T-helper 2 cell treated with Interferon-gamma antibody and Interleukin-4, amounts not matched to agents 5 μg/mL and 100 μg/mL, for 36 hours (primary cell): ENCODE measurements at regions not wholly inside any gene's neighbourhood (a gene's known extent, or its start where the extent isn't known, plus 50 kb on each side); places are given as distances from the start of the nearest gene placed in this dataset.

Experiments used
- DNase-seq: peaks from one replicate; pipeline ENCODE4 v3.0.0; 2021; ENCODE audit warnings: low spot score
- H3K27ac Mint-ChIP-seq: one replicate; pipeline ENCODE4 v1.8.0; 2021; ENCODE audit warnings: mild to moderate bottlenecking, mixed read lengths
- H3K27me3 Mint-ChIP-seq: one replicate; pipeline ENCODE4 v1.8.0; 2021; ENCODE audit warnings: low read depth, mixed read lengths
- H3K36me3 Mint-ChIP-seq: one replicate; pipeline ENCODE4 v1.8.0; 2021; ENCODE audit warnings: low read depth, mixed read lengths
- H3K4me1 Mint-ChIP-seq: one replicate; pipeline ENCODE4 v1.8.0; 2021; ENCODE audit warnings: low read depth, mixed read lengths
- H3K4me3 Mint-ChIP-seq: one replicate; pipeline ENCODE4 v1.8.0; 2022; ENCODE audit warnings: mild to moderate bottlenecking, moderate library complexity, mixed read lengths
- H3K9me3 Mint-ChIP-seq: one replicate; pipeline ENCODE4 v1.8.0; 2021; ENCODE audit warnings: mixed read lengths

DNA sequence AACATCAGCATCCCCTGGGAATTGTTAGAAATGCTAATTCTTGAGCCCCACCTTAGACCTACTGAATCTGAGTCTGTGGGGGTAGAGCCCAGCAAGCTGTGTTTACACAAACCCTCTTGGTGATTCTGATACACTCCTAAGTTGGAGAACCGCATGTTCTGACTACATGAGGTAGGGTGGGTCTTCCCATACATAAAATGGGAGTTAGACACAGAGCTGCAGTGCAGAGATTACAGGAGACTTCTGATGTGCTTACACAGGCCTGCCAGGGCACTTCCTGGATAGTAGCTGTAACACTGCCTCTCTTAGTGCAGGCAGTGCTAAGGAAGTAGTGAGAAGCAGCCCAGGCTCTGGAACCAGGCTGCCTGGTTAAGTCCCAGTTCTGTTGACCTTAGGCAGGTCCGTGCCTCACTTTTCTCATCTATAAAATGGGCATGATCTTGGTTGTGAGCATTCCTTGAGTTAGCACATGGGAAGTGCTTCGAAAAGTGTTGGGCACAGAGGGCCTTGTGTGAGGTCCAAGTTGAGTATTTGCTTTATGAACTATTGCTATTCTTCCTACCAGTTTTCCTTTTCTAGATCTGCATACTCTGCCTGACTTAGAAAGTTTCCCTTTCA, 67.3 kb downstream of the GLI2 start:
- Mint-ChIP-seq H3K27ac (no peak overlapping the region), H3K4me1 (no peaks in the 10 kb centered on the region), H3K9me3 (no peaks in the 10 kb centered on the region), H3K27me3 (no peaks in the 10 kb centered on the region), H3K4me3 (no peak overlapping the region), H3K36me3 (no peaks in the 10 kb centered on the region)
- no peak for DNase-seq

DNA sequence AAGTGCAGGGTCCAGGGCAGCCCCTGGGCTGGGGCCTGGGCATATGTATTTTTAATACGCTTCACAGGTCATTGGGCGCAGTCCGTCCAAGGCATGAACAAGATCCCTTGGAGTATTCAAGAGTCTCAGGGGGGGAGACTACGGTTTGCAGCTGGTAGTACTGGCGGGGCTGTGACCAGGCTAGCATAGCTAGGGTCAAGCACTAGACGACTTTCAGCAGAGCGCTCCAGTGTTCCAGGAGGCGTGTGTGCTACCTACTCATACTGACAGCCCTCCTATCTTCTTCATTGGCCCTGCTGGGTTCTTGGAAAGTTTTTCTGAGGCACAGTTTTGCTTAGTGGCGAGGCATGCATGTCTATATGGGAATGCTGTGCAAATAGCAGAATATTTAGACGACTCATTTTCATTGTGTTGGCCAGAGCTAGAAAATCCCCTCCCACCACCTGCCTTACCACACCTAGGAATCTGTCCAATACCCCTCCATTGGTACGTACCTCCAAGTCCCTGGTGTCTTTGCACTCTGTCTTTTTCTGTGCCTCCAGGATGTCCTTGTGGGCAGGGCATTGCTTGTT, 68.2 kb downstream of the GLI2 start:
- no peaks in the 10 kb centered on the region for H3K4me1 Mint-ChIP-seq
- no peak overlapping the region for H3K4me3 Mint-ChIP-seq
- H3K36me3 Mint-ChIP-seq = no peaks in the 10 kb centered on the region
- H3K27me3 Mint-ChIP-seq = no peaks in the 10 kb centered on the region
- DNase-seq = no peak
- H3K9me3 Mint-ChIP-seq = no peaks in the 10 kb centered on the region
- no peak overlapping the region for H3K27ac Mint-ChIP-seq

DNA sequence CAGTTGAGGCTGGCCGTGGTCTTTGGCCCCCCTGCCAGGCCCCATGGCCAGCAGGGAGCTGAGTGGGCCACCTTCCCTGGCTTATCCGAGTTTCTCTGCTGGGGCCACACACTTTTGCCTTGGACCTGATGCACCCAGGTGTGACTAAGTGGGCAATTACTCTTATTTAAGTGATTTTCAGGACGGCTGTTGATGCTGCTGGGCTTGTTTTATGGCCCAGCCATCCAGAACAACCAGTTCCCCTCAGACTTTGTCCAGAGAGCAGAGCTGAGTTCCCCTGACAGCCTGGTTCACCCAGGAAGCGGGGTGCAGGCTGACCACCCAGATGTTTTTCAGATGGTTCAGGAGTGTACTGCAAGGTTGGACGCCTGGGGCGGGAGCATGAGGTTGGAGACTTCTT, 68.8 kb downstream of the GLI2 start:
- no peaks in the 10 kb centered on the region for H3K9me3 Mint-ChIP-seq
- H3K4me3 Mint-ChIP-seq = no peak overlapping the region
- H3K27me3 Mint-ChIP-seq = peaks cover 5% of the 10 kb centered on the region
- no peak for DNase-seq
- no peak overlapping the region for H3K27ac Mint-ChIP-seq
- no peaks in the 10 kb centered on the region for H3K4me1 Mint-ChIP-seq
- no peaks in the 10 kb centered on the region for H3K36me3 Mint-ChIP-seq

DNA sequence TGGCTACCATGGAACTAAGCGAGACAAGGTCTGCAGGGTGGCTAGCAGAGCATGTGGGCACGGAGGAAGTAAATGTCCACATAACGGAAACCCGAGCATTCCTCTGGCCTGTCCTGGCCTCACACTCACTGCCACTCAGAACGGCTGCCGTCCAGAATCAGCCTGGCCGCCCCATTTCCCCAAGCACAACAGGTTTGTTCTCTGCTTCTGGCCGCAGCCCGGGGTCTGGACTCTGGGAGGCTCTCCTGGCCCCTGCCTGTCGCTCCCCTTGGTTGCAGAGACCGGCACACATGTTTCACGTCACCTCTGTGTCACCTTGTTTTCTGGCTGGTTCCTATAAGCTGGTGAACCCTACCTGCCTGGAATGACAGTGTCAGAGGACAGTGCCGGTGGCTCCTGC, 69.3 kb downstream of the GLI2 start:
- Mint-ChIP-seq H3K4me1 (no peaks in the 10 kb centered on the region), H3K4me3 (no peak overlapping the region), H3K9me3 (no peaks in the 10 kb centered on the region), H3K27ac (no peak overlapping the region), H3K27me3 (peaks cover 5% of the 10 kb centered on the region), H3K36me3 (no peaks in the 10 kb centered on the region)
- DNase-seq = no peak

DNA sequence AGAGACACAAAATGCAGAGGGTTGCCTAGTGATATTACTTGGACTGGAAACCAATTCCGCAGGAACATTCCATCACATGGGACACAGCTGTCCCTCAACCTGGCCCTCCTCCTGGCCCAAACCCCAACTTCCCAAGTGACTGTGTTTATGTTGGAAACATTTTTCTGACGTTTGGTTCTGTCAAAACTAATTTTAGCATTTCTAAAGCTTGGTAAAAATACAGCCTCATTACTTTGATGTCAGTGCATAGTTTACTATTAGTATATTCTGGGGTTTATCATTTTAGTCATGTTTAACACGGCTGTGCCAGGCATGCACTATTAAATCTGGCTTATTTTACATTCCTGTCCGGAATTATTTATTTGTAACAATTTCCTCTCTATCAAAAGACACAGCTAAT, 69.9 kb downstream of the GLI2 start:
- DNase-seq = no peak
- H3K4me1 Mint-ChIP-seq = no peaks in the 10 kb centered on the region

DNA sequence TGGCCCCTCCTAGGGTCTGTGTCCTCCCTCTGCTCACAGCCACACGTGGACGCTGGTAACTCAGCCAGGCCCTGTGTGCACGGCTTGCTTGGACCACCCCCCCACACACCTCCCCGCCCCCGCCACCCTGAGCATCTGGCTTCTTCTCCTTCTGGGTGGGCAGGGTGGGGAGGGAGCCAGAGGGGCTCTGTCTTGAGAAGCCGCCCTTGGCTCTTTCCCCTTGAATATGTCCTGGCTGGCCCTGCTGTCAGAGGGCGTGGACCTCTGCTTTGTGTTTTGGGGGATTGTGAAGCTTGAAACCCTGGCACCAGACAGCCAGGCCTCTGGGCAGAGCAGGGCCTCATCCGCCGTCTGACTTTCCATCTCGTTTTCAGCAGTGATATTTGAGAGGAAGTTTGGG, 72.1 kb downstream of the GLI2 start:
- Mint-ChIP-seq H3K4me1 (no peaks in the 10 kb centered on the region), H3K36me3 (no peaks in the 10 kb centered on the region), H3K4me3 (no peak overlapping the region), H3K9me3 (no peaks in the 10 kb centered on the region), H3K27me3 (peaks cover 5% of the 10 kb centered on the region), H3K27ac (no peak overlapping the region)
- DNase-seq = no peak

More for the DNA sequence above, 69.9 kb downstream of the GLI2 start:
- peaks cover 5% of the 10 kb centered on the region for H3K27me3 Mint-ChIP-seq
- no peak overlapping the region for H3K27ac Mint-ChIP-seq
- H3K36me3 Mint-ChIP-seq = no peaks in the 10 kb centered on the region
- no peak overlapping the region for H3K4me3 Mint-ChIP-seq
- H3K9me3 Mint-ChIP-seq = no peaks in the 10 kb centered on the region

DNA sequence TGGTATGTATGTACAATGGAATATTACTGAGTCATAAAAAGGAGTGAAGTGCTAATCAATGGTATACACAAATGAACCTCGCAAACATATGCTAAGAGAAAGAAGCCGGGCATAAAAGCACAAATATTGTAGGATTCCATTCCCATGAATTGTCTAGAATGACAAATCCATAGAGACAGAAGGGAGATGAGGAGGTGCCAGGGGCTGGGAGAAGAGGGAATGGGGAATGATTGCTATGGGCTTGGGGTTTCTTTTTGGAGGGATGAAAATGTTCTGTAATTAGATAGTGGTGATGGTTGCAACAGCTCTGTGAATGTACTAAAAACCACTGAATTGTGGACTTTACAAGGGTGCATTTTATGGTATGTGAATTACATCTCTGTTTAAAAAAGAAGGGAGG, 73.5 kb downstream of the GLI2 start:
- H3K4me3 Mint-ChIP-seq = no peak overlapping the region
- DNase-seq = no peak
- H3K27me3 Mint-ChIP-seq = peaks cover 5% of the 10 kb centered on the region
- no peaks in the 10 kb centered on the region for H3K9me3 Mint-ChIP-seq
- H3K4me1 Mint-ChIP-seq = no peaks in the 10 kb centered on the region
- H3K27ac Mint-ChIP-seq = no peak overlapping the region
- no peaks in the 10 kb centered on the region for H3K36me3 Mint-ChIP-seq

DNA sequence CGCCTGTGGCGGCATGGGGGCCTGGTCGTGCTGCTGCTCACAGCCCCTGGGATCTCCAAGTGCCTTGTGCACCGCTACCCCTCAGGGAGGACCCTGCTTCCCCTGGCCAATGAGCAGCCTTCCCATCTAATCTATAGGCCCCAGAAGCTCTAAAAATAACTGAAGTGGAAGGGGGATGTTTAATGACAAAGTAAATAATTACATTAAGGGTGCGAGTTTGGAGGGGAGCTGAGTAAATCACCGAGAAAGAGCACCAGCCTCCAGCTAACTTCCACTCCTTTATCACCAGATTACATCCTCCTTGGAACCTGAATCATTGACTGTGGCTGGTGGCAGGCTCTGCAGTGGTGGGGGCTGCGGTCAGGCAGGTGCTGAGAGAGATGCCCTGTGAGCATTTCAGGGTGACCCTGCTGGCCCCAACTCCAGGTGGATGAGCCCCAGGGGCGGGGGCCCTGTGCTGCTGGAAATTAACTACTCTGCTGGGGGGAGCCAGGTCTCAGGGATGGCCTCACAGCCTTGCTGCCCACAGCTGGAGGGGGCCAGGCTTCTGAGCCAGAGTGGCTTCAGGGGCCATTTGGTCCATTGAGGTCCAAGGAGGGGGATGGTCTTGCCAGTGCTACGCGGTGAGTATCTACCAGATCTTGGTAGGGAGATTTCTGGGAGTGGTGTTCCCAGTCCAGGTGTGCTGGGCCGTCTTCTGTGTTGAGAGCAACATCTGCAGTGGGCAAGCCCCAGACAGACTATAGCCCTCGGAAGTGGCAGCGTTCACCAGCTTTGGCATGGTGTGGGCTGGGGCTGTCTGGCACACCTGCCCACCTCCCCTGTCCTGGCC, 74.2 kb downstream of the GLI2 start:
- H3K27me3 Mint-ChIP-seq = peaks cover 5% of the 10 kb centered on the region
- DNase-seq = no peak
- H3K4me1 Mint-ChIP-seq = no peaks in the 10 kb centered on the region
- H3K36me3 Mint-ChIP-seq = no peaks in the 10 kb centered on the region
- H3K9me3 Mint-ChIP-seq = no peaks in the 10 kb centered on the region
- H3K27ac Mint-ChIP-seq = no peak overlapping the region
- H3K4me3 Mint-ChIP-seq = no peak overlapping the region

DNA sequence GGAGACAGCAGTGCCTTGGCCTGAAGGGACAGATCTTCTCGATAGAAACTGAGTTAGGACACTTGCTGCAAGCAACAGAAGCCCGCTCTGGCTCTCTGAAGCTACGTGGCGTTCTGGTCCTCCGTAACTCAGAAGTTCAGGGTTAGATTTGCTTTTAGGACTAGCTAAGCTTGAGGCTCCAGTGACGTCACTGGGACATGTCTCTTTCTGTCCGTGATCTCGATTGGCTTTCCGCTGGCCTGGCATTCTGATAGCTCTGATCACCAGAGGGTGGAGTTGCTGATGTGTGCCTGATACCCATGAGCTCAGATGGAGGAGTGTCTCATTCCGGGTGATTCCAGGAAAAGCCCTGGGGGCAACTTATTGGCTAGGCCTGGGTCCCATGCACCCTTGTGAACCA, 75.0 kb downstream of the GLI2 start:
- H3K36me3 Mint-ChIP-seq = no peaks in the 10 kb centered on the region
- no peak overlapping the region for H3K4me3 Mint-ChIP-seq
- no peaks in the 10 kb centered on the region for H3K4me1 Mint-ChIP-seq
- DNase-seq = no peak
- H3K27me3 Mint-ChIP-seq = peaks cover 5% of the 10 kb centered on the region
- H3K9me3 Mint-ChIP-seq = no peaks in the 10 kb centered on the region
- no peak overlapping the region for H3K27ac Mint-ChIP-seq

DNA sequence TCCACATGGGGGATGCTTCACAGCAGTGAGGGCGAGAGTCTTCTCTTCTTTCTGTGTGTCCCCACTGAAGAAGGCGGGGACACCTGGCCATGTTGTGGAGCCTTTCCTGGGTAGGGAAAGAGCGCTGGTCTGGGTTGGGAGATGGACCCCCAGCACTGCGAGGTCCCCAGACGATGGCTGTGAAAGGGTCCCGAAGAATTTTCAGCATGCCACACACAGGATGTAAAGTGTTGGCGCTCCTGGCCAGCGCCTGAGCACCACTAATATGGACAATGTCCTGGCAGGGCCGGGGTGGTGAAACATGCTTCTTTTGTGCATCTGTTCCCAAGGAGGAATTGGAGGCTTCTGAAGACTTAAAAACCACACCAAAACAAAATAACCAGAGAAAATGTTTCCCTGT, 77.2 kb downstream of the GLI2 start:
- Mint-ChIP-seq H3K27me3 (peaks cover 5% of the 10 kb centered on the region), H3K9me3 (no peaks in the 10 kb centered on the region), H3K4me1 (no peaks in the 10 kb centered on the region), H3K36me3 (no peaks in the 10 kb centered on the region), H3K4me3 (no peak overlapping the region), H3K27ac (no peak overlapping the region)
- no peak for DNase-seq

DNA sequence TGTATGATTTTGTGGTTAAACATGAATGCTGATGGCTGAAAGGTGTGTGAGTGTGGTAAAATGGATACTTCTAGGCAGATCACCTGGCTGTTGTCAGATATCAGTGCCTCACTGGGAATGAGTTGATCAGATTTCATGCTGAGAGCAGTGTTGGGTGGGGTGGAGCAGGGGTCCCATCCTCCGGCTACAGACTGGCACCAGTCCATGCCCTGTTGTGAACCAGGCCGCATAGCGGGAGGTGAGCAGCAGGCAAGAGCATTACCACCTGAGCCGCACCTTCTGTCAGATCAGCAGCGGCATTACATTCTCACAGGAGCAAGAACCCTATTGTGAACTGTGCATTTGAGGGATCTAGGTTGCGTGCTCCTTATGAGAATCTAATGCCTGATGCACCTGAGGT, 78.7 kb downstream of the GLI2 start:
- H3K36me3 Mint-ChIP-seq = no peaks in the 10 kb centered on the region
- no peaks in the 10 kb centered on the region for H3K9me3 Mint-ChIP-seq
- no peak overlapping the region for H3K27ac Mint-ChIP-seq
- peaks cover under 1% of the 10 kb centered on the region for H3K27me3 Mint-ChIP-seq
- DNase-seq = no peak
- no peak overlapping the region for H3K4me3 Mint-ChIP-seq
- H3K4me1 Mint-ChIP-seq = no peaks in the 10 kb centered on the region

DNA sequence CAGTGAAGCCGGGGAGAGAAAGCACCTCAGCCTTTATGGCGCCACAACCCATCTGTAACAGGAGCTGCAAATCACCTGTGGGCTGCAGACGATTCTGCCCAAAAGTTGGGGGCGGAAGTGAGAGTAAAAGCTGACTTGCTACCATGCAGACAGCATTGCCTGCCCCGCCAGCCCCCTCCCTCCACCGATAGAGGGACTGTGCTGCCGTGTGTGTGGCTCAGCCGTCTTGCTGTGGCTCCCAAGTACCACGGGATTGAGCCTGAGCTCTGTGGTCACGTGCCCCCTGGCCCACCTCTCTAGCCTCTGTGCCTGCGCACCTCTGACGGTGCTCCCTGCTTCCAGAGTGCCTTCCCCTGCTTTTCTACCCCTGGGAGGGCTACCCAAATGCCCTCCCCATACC, 79.6 kb downstream of the GLI2 start:
- Mint-ChIP-seq H3K9me3 (no peaks in the 10 kb centered on the region), H3K36me3 (no peaks in the 10 kb centered on the region), H3K4me1 (no peaks in the 10 kb centered on the region), H3K27ac (no peak overlapping the region), H3K27me3 (no peaks in the 10 kb centered on the region), H3K4me3 (no peak overlapping the region)
- no peak for DNase-seq

DNA sequence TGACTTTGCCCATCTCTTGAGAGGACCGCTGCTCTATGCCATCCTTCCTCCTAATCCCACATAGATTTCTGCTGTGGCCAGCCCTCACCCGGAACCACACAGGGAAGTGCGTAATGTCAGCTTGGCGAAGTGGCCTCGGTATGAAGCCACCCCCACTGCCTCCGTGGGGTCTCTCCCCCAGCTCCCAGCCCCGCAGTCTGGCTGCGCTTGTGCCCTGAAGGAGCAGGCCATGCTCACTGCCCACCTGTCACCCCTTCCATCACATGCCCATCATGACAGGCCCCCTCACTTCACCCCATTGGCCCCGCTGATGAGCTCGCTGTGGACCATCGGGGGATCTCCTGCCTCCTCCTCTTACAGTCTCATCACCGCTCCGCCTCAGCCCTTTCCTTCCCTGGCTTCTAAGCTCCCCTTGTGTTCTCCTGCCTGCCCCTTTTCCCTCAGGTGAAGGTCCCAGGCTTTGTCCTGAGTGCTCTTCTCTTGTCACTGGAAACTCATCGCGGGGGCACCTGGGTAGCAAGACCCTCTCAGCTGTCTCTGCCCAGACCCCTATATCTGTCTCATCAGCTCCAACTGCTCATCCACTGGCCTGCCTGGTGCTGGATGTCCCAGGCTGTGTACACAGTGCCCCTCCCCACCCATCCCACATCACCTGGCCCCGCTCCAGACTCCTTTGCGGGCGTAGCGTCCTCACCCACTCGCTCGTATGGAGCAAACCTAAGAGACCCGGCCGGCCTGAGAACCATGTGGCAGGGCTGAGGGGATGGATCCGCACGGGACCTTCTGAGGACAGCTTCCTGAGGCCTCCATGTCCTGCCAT, 81.7 kb downstream of the GLI2 start:
- H3K4me1 Mint-ChIP-seq = no peaks in the 10 kb centered on the region
- no peak overlapping the region for H3K4me3 Mint-ChIP-seq
- H3K27me3 Mint-ChIP-seq = no peaks in the 10 kb centered on the region
- no peaks in the 10 kb centered on the region for H3K9me3 Mint-ChIP-seq
- DNase-seq = no peak
- no peaks in the 10 kb centered on the region for H3K36me3 Mint-ChIP-seq
- H3K27ac Mint-ChIP-seq = no peak overlapping the region

DNA sequence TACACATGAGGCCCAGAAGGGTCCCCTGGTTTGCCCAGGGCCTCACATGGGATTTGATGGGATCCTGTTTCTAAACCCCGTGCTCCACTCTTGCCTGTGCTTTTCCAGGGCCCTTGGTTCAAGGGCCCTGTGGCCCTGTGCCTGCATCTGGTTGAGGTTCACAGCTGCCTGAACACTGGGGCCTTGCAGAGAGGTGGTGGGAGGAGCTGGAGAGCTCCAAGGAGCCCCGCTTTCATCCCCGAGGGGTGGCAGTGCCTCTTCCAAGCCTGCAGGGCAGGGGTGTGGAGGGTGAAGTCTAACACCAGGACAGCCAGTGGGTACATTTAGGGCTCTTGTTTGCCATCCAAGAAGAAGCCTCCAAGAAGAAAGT, 82.3 kb downstream of the GLI2 start:
- DNase-seq = no peak
- Mint-ChIP-seq H3K4me1 (no peaks in the 10 kb centered on the region), H3K27ac (no peak overlapping the region), H3K27me3 (no peaks in the 10 kb centered on the region), H3K4me3 (no peak overlapping the region), H3K36me3 (no peaks in the 10 kb centered on the region), H3K9me3 (no peaks in the 10 kb centered on the region)
